ENCODE measurements at regions not wholly inside any gene's neighbourhood (a gene's known extent, or its start where the extent isn't known, plus 50 kb on each side); places are given as distances from the start of the nearest gene placed in this dataset.
A peak's percentile ranks its signal among the peaks of the same experiment; 100 is the strongest.

- DNase-seq (ENCODE audit: low read depth): no peak
- no peak for TF ChIP-seq CTCF (IDR thresholded peaks at IDR 0.05; ENCODE audit: insufficient read depth, low read depth, low read length)
- no peak overlapping the region for H3K4me3 ChIP-seq (ENCODE audit: low read depth, low read length)
Observed at GRCh38 chr3:176776622-176777175, 420.6 kb downstream of the TBL1XR1 start.

GRCh38 chr3:176769547-176770190 lies 427.6 kb downstream of the TBL1XR1 start:
- DNase-seq (ENCODE audit: low read depth): no peak
- TF ChIP-seq CTCF (IDR thresholded peaks at IDR 0.05; ENCODE audit: insufficient read depth, low read depth, low read length): no peak
- no peak overlapping the region for H3K4me3 ChIP-seq (ENCODE audit: low read depth, low read length)

- DNase-seq (ENCODE audit: low read depth): peak; percentile 2
- no peak for TF ChIP-seq CTCF (IDR thresholded peaks at IDR 0.05; ENCODE audit: insufficient read depth, low read depth, low read length)
- no peak overlapping the region for H3K4me3 ChIP-seq (ENCODE audit: low read depth, low read length)
Observed at GRCh38 chr3:176767385-176767784, 429.9 kb downstream of the TBL1XR1 start.

- DNase-seq (ENCODE audit: low read depth): no peak
- no peak for TF ChIP-seq CTCF (IDR thresholded peaks at IDR 0.05; ENCODE audit: insufficient read depth, low read depth, low read length)
- H3K4me3 ChIP-seq (ENCODE audit: low read depth, low read length): no peak overlapping the region
Observed at GRCh38 chr3:176766862-176767261, 430.4 kb downstream of the TBL1XR1 start.

- DNase-seq (ENCODE audit: low read depth): no peak
- no peak for TF ChIP-seq CTCF (IDR thresholded peaks at IDR 0.05; ENCODE audit: insufficient read depth, low read depth, low read length)
- H3K4me3 ChIP-seq (ENCODE audit: low read depth, low read length): no peak overlapping the region
Observed at GRCh38 chr3:176765382-176765900, 431.8 kb downstream of the TBL1XR1 start.

- no peak overlapping the region for H3K4me3 ChIP-seq (ENCODE audit: low read depth, low read length)
- no peak for DNase-seq (ENCODE audit: low read depth)
- no peak for TF ChIP-seq CTCF (IDR thresholded peaks at IDR 0.05; ENCODE audit: insufficient read depth, low read depth, low read length)
Observed at GRCh38 chr3:176759815-176760506, 437.3 kb downstream of the TBL1XR1 start.

Measured in fibroblast of villous mesenchyme (primary cell).